ENCODE measurements at regions not wholly inside any gene's neighbourhood (a gene's known extent, or its start where the extent isn't known, plus 50 kb on each side); places are given as distances from the start of the nearest gene placed in this dataset.

- TF ChIP-seq, protein P1, sequence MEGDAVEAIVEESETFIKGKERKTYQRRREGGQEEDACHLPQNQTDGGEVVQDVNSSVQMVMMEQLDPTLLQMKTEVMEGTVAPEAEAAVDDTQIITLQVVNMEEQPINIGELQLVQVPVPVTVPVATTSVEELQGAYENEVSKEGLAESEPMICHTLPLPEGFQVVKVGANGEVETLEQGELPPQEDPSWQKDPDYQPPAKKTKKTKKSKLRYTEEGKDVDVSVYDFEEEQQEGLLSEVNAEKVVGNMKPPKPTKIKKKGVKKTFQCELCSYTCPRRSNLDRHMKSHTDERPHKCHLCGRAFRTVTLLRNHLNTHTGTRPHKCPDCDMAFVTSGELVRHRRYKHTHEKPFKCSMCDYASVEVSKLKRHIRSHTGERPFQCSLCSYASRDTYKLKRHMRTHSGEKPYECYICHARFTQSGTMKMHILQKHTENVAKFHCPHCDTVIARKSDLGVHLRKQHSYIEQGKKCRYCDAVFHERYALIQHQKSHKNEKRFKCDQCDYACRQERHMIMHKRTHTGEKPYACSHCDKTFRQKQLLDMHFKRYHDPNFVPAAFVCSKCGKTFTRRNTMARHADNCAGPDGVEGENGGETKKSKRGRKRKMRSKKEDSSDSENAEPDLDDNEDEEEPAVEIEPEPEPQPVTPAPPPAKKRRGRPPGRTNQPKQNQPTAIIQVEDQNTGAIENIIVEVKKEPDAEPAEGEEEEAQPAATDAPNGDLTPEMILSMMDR (IDR thresholded peaks at IDR 0.05), result no peak
- no peaks in the 10 kb centered on the region for H3K9me3 ChIP-seq
- H3K4me3 ChIP-seq, result no peak overlapping the region
- no peaks in the 10 kb centered on the region for H3K36me3 ChIP-seq
- no peaks in the 10 kb centered on the region for H3K4me1 ChIP-seq
- WGBS, 2 donors, result 75 to 83% methylated on average over 2 of the region's 2 CpGs
- FAIRE-seq (no peak), DNase-seq (no peak), ATAC-seq (no peak)
- no peak overlapping the region for H3K27ac ChIP-seq
- H3K27me3 ChIP-seq, result no peaks in the 10 kb centered on the region
- intact Hi-C loops (cut with DNase I), result no loop called here
Measured at GRCh38 chr13:71051573-71051972, 815.4 kb downstream of the DACH1 start.

- FAIRE-seq, result no peak
- H3K36me3 ChIP-seq, result no peaks in the 10 kb centered on the region
- no peak for ATAC-seq
- H3K27ac ChIP-seq, result no peak overlapping the region
- H3K27me3 ChIP-seq, result peaks cover 0 to 4% (median 0%) of the 10 kb centered on the region in 4 donors
- no peaks in the 10 kb centered on the region for H3K9me3 ChIP-seq
- DNase-seq, result no peak
- intact Hi-C loops (cut with DNase I), result no loop called here
- H3K4me1 ChIP-seq, result no peaks in the 10 kb centered on the region
- no peak overlapping the region for H3K4me3 ChIP-seq
- 1 to 14% methylated on average over 2 of the region's 2 CpGs for WGBS, 2 donors
- TF ChIP-seq, protein P1 (IDR thresholded peaks at IDR 0.05), result no peak
Measured at GRCh38 chr13:71046360-71047079, 820.5 kb downstream of the DACH1 start.

- no peak for DNase-seq
- Histone ChIP-seq H3K36me3 (no peaks in the 10 kb centered on the region), H3K4me3 (no peak overlapping the region), H3K27me3 (peaks cover 0 to 4% (median 0%) of the 10 kb centered on the region in 4 donors), H3K4me1 (no peaks in the 10 kb centered on the region), H3K27ac (no peak overlapping the region), H3K9me3 (no peaks in the 10 kb centered on the region)
- FAIRE-seq, result no peak
- ATAC-seq, result no peak
- TF ChIP-seq, protein P1 (IDR thresholded peaks at IDR 0.05), result no peak
- intact Hi-C loops (cut with DNase I), result no loop called here
Measured at GRCh38 chr13:71045101-71045500, 821.9 kb downstream of the DACH1 start.

- no peak for FAIRE-seq
Measured at GRCh38 chr13:71039440-71039839, 827.6 kb downstream of the DACH1 start.

DNA sequence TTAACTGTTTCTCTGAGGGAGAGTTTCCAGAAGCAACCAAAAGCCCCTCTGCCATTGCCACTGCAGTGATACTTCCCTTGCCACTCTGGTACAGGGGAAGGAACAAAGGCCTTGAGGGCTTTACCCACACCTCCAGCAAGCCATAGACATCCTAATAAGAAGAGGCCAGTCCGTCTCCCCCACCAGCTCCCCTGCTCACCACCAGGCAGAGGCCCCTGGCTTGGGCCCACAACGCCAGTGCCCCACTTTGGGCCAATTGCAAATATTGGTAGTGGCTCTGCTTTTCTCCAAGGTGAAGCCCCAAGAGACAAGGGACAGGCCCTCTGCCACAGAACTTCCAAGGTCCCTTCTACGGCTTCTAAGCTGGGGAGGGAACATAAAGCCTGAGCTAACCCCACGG, 833.0 kb downstream of the DACH1 start:
- WGBS, 2 donors, result 73 to 85% methylated on average over 4 of the region's 4 CpGs
- no peaks in the 10 kb centered on the region for H3K36me3 ChIP-seq
- TF ChIP-seq, protein P1 (IDR thresholded peaks at IDR 0.05), result no peak
- no peak for DNase-seq
- H3K27me3 ChIP-seq, result no peaks in the 10 kb centered on the region
- no peaks in the 10 kb centered on the region for H3K4me1 ChIP-seq
- no peak overlapping the region for H3K4me3 ChIP-seq
- no peak for ATAC-seq
- no peaks in the 10 kb centered on the region for H3K9me3 ChIP-seq
- no peak for FAIRE-seq
- intact Hi-C loops (cut with DNase I), result no loop called here
- no peak overlapping the region for H3K27ac ChIP-seq

More at GRCh38 chr13:71039440-71039839, 827.6 kb downstream of the DACH1 start:
- ATAC-seq (no peak), DNase-seq (no peak)
- TF ChIP-seq, protein P1 (IDR thresholded peaks at IDR 0.05), result no peak
- Histone ChIP-seq H3K4me3 (no peak overlapping the region), H3K27me3 (no peaks in the 10 kb centered on the region), H3K27ac (no peak overlapping the region), H3K36me3 (no peaks in the 10 kb centered on the region), H3K9me3 (no peaks in the 10 kb centered on the region), H3K4me1 (no peaks in the 10 kb centered on the region)
- intact Hi-C loops (cut with DNase I), result no loop called here
